GM19438 (cell line): ENCODE measurements at regions not wholly inside any gene's neighbourhood (a gene's known extent, or its start where the extent isn't known, plus 50 kb on each side); places are given as distances from the start of the nearest gene placed in this dataset.

Source experiments
- ATAC-seq: cut with Tn5 transposase; IDR thresholded peaks from one replicate; pipeline ENCODE4 v1.9.1; 2021; ENCODE audit warnings: low read depth; ENCODE audit not compliant: unreplicated experiment

DNA sequence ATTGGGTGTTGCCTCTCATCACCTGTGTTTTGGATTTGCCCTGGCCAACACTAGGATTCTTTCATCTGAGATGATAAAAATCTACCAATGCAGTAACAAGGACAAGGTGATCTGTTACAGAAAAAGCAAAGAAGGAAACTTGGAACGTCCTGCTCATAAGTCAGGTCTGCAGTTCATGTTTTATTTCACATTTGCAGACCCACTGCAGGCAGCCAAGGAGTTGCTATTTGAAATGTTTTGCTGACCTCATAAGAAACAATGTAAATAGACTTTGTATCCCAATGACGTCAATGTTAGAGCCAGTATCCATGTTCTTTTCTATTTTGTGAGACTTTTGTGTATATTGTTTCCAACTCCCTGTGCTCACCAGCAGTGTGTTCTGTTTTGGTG is 312.9 kb downstream of the DEPDC1B start:
- no peak for ATAC-seq

DNA sequence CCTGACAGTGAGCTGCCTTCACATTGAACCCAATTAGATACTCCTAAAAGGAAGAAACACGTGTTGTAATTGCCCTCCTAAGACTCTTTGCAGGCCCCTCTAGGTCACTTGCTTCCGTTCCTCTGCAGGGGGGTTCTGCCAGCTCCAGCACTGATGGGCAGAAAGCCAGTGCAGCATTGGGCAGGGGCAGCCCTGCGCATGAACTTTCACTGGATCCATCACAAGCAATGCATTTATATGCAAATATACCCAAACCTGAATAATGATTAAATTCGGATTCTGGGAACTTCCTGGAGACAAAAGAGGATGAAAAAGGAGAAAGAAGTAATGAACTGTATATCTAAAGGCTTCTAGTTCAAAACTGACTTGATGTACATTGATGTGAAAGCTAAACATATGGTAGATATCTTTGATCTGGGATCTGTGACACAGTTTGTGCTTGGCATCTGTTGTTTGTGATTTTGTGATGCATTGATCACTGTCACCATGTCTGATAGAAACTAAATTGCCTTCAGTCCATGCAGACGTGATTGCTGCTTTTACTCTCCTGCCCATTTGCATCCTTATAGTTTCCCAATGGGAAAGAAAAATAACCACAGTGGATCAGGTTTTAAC is 313.4 kb downstream of the DEPDC1B start:
- ATAC-seq = no peak

DNA sequence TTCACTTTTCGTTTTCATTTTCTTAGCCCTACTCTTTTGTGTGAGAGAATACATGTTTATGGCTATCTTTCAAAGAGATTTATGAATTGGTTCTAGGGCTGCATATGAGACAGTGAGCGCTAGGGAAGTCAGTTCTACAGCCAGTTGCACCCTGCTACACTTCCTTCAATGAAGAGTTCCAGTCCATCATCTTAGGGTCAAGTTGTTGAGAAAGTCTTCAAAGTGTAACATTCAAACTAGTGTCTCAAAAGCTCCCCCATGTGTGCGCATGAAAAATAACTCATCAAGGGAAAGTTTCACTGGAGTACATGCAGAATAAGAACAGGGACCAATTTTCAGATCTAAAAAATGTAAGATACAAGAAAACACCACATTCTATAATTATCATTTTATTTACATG is 317.2 kb downstream of the DEPDC1B start:
- no peak for ATAC-seq

DNA sequence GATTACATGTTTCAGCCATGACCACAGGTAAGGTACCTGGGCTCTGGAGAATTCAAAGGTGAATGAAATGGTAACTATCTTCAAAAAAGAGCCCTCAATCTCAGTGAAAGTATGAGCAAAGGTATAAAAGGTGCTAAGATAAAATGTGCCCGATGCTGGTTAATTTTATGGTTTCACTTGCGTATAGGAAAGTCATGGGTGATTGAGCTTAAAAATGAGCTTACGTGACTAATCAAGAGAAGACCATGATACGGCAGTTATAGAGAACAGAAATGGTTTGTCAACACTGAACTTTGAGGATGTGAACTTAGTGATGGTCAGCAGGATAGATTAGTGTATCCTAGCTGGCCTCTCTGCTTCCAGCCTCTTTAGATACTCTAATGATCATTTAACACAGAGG is 320.1 kb downstream of the DEPDC1B start:
- no peak for ATAC-seq

DNA sequence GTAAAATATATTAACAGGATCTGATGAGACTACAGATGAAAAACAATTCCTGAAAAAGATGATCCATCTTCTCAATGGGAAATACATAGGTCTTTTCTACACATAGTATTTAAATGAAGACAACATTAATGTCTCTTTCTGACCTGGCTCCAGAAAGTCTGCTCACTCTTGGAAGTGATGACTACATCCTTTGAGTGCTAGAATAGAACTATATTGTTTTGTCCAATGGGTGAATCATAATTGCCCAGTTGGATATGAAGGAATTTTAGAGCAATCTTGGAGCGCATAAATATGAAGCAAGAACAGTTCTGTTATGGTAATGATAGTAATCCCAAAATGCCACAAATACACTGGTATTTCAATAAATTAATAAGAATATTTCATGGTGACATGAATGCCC is 322.1 kb downstream of the DEPDC1B start:
- ATAC-seq = no peak

DNA sequence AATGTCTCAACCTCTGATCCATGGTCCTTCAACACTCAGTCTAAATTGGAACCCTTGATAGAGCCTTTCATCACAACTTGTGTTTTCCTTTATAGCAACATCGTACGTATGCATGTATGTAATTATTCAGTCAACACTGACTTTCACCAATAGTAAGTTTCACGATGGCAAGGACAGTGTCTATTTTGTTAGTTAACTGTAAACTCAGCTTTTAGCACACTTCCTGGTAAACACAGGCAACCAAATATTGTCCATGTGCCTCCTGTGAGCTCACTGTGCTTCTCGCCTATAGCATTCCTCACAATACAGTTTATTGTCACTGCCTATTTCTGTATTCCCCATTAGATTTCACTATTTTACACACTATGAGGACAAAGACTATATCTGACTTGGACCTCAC is 323.1 kb downstream of the DEPDC1B start:
- no peak for ATAC-seq

DNA sequence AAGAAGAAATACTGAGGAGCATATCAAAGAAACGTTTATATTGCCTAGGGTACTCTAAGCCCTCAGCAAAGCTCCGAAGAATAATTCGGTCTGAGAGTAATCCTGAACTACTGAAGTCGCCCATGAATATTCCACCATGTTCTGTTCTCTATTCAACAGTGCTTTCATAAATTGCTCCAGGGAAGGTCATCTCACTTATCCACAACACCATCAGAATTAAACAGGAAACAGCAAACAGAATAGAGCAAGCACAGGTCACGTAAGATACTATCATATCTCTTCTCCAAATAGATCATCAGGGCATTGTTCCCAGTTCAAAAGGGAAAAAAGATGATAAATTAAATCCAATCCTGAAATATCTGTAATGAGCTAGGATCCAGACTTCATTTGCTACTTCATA is 325.6 kb downstream of the DEPDC1B start:
- no peak for ATAC-seq

DNA sequence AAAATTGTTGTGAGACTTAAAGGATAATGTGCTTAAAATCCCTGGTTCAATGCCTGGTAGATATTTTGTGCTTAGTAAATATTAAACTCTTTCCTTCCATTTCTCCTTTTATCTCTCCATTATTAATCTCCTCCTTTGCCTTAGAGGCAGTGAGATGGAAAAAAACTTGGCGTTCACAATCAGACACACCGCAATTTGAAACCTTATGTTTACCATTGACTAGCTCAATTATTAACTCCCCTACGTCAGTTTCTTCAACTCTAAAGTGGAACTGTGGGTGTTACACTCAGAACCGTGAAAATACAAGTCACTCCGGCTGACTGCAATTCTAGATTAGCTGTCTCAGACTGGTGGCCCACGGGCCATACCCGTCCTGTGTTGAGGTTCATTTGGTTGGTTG is 327.2 kb downstream of the DEPDC1B start:
- ATAC-seq = no peak

DNA sequence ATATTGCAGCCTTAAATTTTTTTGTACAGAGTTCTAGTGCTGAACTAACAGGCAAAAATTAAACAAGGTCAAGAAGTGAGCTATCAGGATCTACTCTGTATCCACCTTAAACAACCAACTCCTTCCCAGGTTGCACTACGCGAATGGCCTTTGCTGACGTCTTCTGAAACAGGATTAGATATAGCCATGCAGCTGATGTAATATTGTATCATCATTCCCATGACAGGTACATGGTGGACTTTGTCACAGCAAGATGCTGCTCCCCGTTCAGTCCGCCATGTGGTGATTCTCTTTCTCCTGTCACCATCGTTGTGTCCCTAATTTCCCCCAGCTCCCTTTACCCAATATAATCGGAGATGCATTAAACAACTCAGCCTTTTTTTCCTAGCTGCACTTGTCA is 328.9 kb downstream of the DEPDC1B start:
- ATAC-seq = no peak

DNA sequence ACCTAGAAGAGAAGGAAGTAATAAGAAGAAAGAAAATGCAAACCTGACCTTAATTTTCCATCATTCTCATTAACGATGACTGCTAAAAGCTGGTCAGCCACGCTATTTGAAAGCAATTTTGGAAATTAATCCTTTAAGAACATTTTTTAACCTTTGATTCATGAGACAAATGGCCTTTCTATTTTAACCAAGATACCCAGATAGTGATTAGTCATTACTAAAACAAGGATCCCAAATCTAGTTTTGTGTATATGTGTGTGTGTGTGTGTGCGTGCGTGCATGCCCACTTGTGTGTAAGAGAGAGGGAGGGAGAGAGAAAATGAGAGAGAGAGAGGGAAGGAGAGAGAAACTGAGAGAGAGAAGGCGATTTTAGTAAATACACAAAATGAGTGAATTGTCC is 329.5 kb downstream of the DEPDC1B start:
- ATAC-seq = no peak

DNA sequence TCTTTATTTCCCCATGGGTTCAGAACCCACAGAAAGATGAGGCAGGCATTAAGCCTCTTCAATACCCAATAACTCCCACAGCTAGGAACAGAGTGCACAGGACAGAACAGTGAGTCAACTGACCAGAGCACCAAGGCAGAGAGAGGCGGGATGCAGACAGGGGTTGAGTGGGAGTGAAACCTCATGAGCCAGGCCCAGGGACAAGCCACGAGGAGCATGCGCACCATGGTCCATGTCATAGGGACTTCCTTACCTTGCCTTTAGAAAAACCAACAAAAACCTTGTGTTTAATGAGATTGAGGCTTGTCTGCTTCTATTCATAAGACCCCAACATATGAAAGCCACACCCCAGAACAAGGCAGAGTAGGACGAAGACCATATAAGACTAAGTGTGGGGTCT is 330.6 kb downstream of the DEPDC1B start:
- ATAC-seq = no peak

DNA sequence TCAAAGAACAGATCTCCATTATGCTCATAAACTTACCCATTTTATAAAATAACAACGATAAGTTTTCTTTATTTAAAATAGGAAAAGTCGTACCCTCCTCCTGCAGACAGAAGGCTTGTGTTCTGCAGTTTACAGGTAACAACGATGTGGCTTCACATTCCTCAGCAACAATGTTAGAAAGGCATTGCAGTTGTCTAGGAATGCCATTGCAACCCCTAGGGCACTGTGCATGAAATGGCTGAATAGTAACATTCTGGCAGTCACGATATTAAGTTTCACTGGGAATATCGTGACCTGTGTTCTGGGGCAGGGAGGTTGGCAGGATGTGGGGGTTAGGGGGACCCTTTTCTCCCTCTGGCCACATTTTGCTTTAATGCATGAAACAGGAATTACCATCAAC is 331.9 kb downstream of the DEPDC1B start:
- ATAC-seq = no peak

DNA sequence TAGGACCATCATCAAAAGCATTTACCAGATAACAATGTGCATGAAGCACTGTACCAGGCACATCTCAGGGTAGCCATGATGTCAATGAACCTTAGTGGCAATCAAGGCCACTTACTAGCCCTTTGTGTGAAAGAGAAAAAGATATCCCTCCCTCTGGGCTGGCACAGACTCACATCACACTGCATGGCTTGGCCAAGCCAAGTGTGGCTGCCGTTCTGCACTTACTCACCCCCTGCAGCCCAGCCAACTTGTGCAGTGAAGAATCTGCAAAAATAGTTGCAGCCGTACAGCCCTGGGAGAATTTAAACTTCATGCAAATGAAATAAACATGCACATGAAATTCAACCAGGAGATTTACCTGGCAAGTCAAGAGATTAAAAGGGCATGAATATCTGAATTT is 333.5 kb downstream of the DEPDC1B start:
- ATAC-seq = no peak

DNA sequence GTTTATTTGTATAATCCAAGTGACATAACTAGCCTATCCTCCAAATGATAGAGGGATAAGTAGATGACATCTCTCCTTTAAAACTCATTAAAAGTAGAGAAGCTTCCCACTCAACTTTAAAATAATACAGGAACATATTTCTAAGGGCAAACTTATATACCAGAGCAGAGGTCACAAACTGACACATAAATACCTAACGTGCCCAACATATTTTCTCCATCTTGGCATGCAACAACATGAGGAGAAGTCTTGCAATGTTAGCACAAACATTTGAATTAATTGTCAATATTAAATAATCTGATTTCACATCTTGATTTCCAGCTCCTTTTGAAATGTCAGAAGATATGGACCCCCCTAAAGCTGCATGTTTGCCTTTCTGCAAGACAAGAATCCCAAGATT is 335.0 kb downstream of the DEPDC1B start:
- no peak for ATAC-seq

DNA sequence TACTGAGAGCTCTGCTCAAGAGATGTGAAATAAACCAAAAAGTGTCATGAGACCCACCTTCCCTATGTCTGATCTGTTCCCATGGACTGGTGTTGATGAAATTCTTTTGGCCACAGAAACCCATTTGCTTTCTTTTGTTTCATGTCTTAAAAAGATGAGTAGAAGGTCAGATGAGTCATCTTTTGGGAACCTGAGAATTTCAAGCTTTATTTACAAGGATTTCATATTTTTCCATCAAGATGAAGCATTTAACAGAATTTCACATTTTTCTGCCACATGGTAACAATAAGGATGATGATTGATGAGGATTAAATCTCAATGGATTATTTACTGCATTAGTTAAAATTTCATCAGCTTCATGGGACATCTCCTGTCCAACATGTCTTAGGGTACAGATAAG is 337.8 kb downstream of the DEPDC1B start:
- no peak for ATAC-seq

DNA sequence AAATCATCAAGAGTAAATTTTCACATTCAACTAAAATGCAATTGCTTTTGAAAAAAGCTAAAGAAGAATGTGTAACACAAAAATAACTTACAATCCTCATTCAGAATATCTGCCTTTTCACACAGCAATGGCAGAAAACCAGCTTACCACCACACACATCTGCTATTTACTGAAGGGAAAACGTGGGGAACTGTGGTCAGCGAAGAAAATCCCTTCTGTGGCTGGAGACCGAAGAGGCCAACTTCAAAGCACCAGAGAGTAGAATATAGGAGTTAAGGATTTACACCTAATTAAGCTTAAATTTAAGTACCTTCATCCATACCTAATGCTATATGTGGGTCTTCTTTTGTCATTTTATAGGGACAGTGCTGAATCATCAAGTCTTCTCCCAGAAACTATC is 339.6 kb downstream of the DEPDC1B start:
- no peak for ATAC-seq

DNA sequence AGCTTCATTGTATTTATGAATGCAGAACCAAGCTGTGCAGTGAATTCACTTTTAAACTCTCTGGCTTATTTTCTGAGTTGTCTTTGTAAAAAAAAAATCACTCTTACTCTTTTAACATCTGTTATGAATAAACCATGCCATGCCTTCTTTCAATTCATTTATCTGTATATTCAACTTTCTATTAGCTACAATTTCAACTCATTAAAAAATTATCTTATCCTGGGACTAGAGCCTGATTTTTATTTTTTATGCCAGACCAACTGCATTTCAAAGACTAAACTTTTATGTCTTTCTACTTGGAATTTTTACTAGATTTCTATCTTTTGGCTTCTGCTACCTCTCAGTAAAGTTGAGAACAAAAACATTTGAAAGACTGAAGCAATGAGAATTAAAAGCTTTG is 342.7 kb downstream of the DEPDC1B start:
- no peak for ATAC-seq

DNA sequence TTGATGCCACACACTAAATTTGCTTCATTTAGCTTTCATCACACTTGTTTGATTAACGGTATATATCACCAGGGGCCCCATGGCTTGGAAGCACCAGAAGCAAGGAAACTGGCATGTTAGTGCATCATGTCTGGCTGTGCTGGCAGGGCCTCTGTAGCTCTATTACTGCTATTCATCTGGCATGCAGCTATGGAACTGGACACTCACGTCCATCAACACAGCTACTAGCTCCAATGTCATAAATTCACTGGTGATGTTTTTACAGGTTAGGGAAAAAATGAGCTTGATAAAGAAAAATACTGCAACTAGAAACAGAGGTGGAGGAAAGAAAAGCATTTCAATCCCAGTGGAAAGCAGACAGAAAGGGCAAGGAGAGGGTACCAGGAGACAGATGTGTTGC is 343.2 kb downstream of the DEPDC1B start:
- ATAC-seq = no peak

DNA sequence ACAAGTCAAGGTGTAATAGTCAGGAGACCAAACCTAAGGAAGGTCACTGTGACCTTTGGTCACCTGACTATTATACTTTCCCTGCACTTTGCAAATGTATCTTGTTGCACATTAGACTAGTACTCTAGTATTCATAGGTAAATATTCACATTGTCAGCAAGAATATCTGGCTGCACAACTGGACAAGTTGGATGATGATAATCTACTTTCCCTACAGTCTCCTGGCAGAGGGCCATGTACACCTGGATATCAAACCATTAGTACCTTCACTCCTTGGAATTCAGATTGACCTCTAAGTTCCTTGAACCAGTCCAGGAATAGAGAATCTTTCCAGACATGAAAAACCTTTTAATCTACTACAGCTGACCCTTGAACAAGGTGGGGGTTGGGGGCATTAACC is 344.8 kb downstream of the DEPDC1B start:
- no peak for ATAC-seq

DNA sequence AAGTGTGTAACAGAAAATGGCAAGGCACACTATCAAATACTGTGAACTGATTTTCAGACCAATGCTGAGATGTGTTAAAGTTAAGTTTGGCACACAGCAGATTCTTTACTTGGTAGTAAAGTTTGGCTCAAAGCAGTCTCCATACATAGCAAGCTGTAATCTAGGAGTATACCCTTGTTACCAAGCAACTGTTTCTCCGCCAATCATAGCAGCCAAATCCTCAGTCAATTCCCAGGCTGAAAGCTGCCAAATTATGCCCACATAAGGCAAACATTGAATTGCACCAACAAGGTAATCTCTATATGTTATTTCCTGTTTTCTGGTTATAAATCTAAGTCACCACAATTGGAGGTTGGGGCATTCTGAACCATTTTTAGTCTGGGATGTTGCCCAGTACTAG is 345.7 kb downstream of the DEPDC1B start:
- no peak for ATAC-seq

DNA sequence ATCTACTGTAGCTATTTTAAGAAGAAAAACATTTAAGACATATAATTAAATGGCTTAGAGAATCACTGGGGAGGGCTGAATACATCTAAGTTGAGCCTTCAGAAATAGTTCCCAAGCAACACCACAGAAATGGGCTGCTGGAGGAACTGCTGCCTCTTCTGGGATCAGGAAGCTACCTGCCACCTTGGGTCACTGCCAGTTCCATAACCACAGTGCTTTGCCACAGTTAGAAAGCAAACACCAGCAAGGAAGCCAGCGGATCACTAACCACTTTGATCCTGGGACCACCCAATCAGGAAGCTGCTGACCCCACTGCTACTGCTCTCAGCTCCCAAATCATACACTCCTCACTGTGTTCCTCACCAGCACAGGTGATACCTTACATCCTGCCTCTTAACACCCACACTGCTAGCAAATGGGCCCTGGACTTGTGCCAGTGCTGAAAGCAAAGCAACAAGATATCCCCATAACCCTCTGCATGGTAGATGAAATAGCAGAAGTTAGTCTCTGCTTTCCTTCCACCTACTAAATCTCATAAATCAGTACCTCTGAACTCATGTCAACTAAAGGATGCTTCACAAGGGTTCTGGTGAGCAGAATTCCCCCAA is 346.9 kb downstream of the DEPDC1B start:
- no peak for ATAC-seq

DNA sequence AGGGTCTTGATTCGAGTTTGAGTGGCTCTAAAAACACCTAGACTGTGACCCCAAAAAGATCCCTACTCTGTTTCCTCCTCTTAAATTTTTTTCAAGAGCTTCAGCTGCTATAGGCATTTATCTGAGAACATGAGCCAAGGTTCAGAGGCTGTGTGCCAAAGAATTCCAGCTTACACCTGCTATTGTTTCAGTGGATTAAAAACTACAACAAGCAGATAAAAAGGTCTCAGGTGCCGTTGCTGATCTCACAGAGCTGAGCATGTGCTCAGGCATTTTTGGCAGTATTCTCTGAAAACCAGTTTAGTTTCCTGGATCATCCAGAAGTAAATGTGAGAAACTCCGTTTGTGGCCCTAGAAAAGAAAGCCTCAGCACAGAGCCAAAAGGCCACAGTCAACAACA is 349.2 kb downstream of the DEPDC1B start:
- no peak for ATAC-seq

DNA sequence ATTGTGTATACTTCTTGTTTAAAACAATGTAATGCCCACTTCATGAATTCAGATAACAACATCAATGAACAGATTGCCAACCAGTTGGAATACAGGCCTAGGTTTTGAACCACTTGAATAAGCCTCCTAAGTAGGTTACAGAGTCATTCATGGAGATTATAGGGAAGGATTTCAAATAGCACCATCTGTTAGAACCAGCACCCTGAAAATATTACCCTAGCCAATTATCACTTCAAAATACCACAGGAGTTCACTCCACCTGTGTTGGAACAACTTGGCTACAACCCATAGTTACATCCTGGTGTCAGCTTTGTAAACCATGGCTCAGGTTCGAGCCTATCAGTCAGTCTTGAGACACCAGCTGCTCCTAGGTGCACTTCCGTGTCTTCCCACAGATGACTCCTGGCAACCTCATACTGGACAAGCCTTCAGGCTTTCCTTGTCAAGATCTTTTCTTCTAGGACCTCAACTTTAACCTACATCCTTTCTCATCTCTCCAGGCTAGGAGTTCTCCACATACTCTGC is 350.0 kb downstream of the DEPDC1B start:
- no peak for ATAC-seq
